Pancreas (tissue), 10 donors: ENCODE measurements at regions not wholly inside any gene's neighbourhood (a gene's known extent, or its start where the extent isn't known, plus 50 kb on each side); places are given as distances from the start of the nearest gene placed in this dataset.
A peak's percentile ranks its signal among the peaks of the same experiment; 100 is the strongest.

Experiments used
- ATAC-seq, 4 donors: fragments of 200-7000 bp; cut with Tn5 transposase; one replicate each; pipeline versions ENCODE4 v1.8.0 to v1.9.1; 2020; ENCODE audit warnings: mild to moderate bottlenecking in 4 of 4, moderate library complexity in 4 of 4
- DNase-seq, 6 donors: peaks; one replicate each; pipeline ENCODE4 v3.0.0-alpha.2; 2020
- FAIRE-seq: peaks from 2 replicates; lab custom pipeline; 2012; peaks lifted over from hg19 to GRCh38; lab: Jason Lieb, UNC
- H3K27ac ChIP-seq, 4 donors: fragments of 200-600 bp; sonication (generic); 1 replicate in 3 of 4; 2 replicates in 1 of 4; pipeline versions ENCODE4 v1.5.0 to v1.8.0; 2020
- H3K27me3 ChIP-seq, 4 donors: fragments of 200-600 bp; one replicate each; pipeline ENCODE4 v1.8.0; 2021
- H3K36me3 ChIP-seq, 3 donors: fragments of 200-600 bp; sonication (generic) in 1 of 3; one replicate each; pipeline versions ENCODE4 v1.5.0 to v1.8.0; 2020 to 2021
- H3K4me1 ChIP-seq, 3 donors: fragments of 200-600 bp; one replicate each; pipeline ENCODE4 v1.8.0; 2021
- H3K4me3 ChIP-seq, 4 donors: fragments of 200-600 bp; sonication (generic) in 2 of 4; one replicate each; pipeline versions ENCODE4 v1.5.0 to v1.8.0; 2020 to 2021
- H3K9me3 ChIP-seq, 4 donors: fragments of 200-600 bp; one replicate each; pipeline ENCODE4 v1.8.0; 2021
- WGBS, 2 donors: extraction: QIAGEN DNeasy Blood & Tissue Kit; methylation state at CpG; one replicate each; pipeline ENCODE4 v1.1.7; 2013; 5-methylcytosine and 5-hydroxymethylcytosine counted together
- intact Hi-C, 3 donors: fragments of 100-400 bp; cut with DNase I; formaldehyde crosslinking; loops; one replicate each; pipeline versions ENCODE4 v1.11.1 to v1.14.2; 2022
- TF ChIP-seq, protein P1 (sequence below), 4 donors: fragments of 200-600 bp; sonication (generic) in 3 of 4; IDR thresholded peaks; one replicate each; pipeline versions ENCODE4 v1.5.0 to v1.8.0; 2021; ENCODE audit warnings: antibody characterized with exemption in 4 of 4
- donor health status: healthy with polysubstance abuse.
- donor health status: DM: no; HTN: no; CAD: no; lungs with moderate emphysema.
- donor health status: DM: no; HTN: no; CAD: no.
- donor health status: control.
- donor health status: control.
- donor health status: Bipolar disorder and iron deficiency.
- donor health status: DM: yes; HTN: yes; CAD: no.
- donor health status: DM: no; HTN: no; CAD: no.
- donor health status: DM: no; HTN: no; CAD: no.
- donor health status: DM: yes; HTN: yes; CAD: no.

- no peaks in the 10 kb centered on the region for H3K27me3 ChIP-seq
- FAIRE-seq: no peak
- DNase-seq: peak in 1 of 6 donors; percentile 13
- no peaks in the 10 kb centered on the region for H3K9me3 ChIP-seq
- WGBS, 2 donors: 58 to 64% methylated on average over 6 of the region's 6 CpGs
- H3K4me1 ChIP-seq: no peaks in the 10 kb centered on the region
- intact Hi-C loops: no loop called here
- no peak overlapping the region for H3K4me3 ChIP-seq
- TF ChIP-seq, protein P1, sequence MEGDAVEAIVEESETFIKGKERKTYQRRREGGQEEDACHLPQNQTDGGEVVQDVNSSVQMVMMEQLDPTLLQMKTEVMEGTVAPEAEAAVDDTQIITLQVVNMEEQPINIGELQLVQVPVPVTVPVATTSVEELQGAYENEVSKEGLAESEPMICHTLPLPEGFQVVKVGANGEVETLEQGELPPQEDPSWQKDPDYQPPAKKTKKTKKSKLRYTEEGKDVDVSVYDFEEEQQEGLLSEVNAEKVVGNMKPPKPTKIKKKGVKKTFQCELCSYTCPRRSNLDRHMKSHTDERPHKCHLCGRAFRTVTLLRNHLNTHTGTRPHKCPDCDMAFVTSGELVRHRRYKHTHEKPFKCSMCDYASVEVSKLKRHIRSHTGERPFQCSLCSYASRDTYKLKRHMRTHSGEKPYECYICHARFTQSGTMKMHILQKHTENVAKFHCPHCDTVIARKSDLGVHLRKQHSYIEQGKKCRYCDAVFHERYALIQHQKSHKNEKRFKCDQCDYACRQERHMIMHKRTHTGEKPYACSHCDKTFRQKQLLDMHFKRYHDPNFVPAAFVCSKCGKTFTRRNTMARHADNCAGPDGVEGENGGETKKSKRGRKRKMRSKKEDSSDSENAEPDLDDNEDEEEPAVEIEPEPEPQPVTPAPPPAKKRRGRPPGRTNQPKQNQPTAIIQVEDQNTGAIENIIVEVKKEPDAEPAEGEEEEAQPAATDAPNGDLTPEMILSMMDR (IDR thresholded peaks at IDR 0.05): no peak
- H3K27ac ChIP-seq: no peak overlapping the region
- no peaks in the 10 kb centered on the region for H3K36me3 ChIP-seq
- peak in 2 of 4 donors; percentile 44 to 48 for ATAC-seq
These were observed 647.5 kb upstream of the SETBP1 start for GRCh38 chr18:44033144-44033701.

GRCh38 chr18:44035554-44035953, 645.1 kb upstream of the SETBP1 start:
- no peaks in the 10 kb centered on the region for H3K9me3 ChIP-seq
- H3K4me3 ChIP-seq: no peak overlapping the region
- H3K4me1 ChIP-seq: no peaks in the 10 kb centered on the region
- no peak overlapping the region for H3K27ac ChIP-seq
- H3K36me3 ChIP-seq: no peaks in the 10 kb centered on the region
- TF ChIP-seq, protein P1 (IDR thresholded peaks at IDR 0.05): no peak
- no peak for DNase-seq
- H3K27me3 ChIP-seq: no peaks in the 10 kb centered on the region
- ATAC-seq: no peak
- FAIRE-seq: no peak
- WGBS, 2 donors: 54 to 75% methylated on average over 2 of the region's 2 CpGs
- intact Hi-C loops: no loop called here

GRCh38 chr18:44036501-44036900, 644.2 kb upstream of the SETBP1 start:
- no peaks in the 10 kb centered on the region for H3K4me1 ChIP-seq
- no peak overlapping the region for H3K27ac ChIP-seq
- no peaks in the 10 kb centered on the region for H3K9me3 ChIP-seq
- H3K36me3 ChIP-seq: no peaks in the 10 kb centered on the region
- FAIRE-seq: no peak
- no peak overlapping the region for H3K4me3 ChIP-seq
- WGBS, 2 donors: 24 to 30% methylated on average over 3 of the region's 3 CpGs
- no peaks in the 10 kb centered on the region for H3K27me3 ChIP-seq
- TF ChIP-seq, protein P1 (IDR thresholded peaks at IDR 0.05): no peak
- intact Hi-C loops: no loop called here
- ATAC-seq: no peak
- peak in 3 of 6 donors; percentile 29 to 72 (median 42) for DNase-seq

DNA sequence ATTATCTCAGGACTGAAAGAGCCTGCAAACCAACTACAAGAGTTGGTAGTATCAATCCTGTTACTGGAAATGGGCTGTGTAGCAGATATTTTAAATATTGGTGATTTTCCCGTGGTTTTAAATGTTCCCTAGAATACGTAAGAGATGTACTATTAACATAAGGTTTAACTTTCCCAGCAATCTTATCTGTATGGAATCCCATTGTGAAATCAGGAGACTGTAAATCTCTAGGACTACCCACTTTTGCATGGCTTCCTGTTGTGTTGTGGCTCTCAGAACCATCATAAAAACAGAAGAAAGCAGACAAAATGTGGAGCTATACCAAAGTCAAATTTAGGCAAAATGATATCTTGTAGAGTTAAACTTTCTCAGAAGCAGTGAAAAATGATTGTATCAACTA, 641.5 kb upstream of the SETBP1 start:
- Histone ChIP-seq H3K4me3 (no peak overlapping the region), H3K9me3 (no peaks in the 10 kb centered on the region), H3K36me3 (no peaks in the 10 kb centered on the region), H3K4me1 (no peaks in the 10 kb centered on the region), H3K27me3 (no peaks in the 10 kb centered on the region), H3K27ac (no peak overlapping the region)
- TF ChIP-seq, protein P1 (IDR thresholded peaks at IDR 0.05): no peak
- no peak for ATAC-seq
- intact Hi-C loops: no loop called here
- WGBS, 2 donors: 77 to 81% methylated on average over 2 of the region's 2 CpGs
- FAIRE-seq: no peak
- DNase-seq: no peak

DNA sequence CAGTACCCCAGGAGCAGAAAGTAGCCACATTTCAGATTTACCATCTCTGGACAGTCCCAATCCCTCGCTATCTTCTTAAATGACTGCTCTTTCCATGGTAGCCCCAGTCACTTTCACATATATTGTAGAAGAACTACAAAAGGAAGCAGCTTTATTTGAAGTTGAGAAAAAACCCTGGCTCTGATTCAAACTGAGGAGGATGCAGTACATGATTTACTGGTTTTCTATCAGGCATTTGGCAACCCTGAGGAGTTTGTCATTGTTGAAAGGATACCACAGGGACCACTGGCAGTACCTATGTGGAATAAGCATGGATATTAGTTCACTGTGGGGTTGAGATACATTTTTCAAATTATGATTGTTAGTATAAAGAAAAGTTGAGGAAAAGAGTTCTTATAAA, 640.9 kb upstream of the SETBP1 start:
- Histone ChIP-seq H3K4me1 (no peaks in the 10 kb centered on the region), H3K36me3 (no peaks in the 10 kb centered on the region), H3K4me3 (no peak overlapping the region), H3K27ac (no peak overlapping the region), H3K27me3 (no peaks in the 10 kb centered on the region), H3K9me3 (no peaks in the 10 kb centered on the region)
- DNase-seq (no peak), FAIRE-seq (no peak), ATAC-seq (no peak)
- TF ChIP-seq, protein P1 (IDR thresholded peaks at IDR 0.05): no peak
- intact Hi-C loops: no loop called here
- 85 to 94% methylated on average over 1 of the region's 1 CpG for WGBS, 2 donors
